ENCODE measurements at regions not wholly inside any gene's neighbourhood (a gene's known extent, or its start where the extent isn't known, plus 50 kb on each side); places are given as distances from the start of the nearest gene placed in this dataset.
"Not testable (repeated sequence)": the region's sequence is repeated elsewhere in the genome, so short reads cannot be mapped to it uniquely, and the experiment has no call there.

GRCh38 chr13:52324831-52325230, 81.1 kb downstream of the THSD1 start:
- not testable (repeated sequence) for DNase-seq

- DNase-seq, result no peak
Observed at GRCh38 chr13:52319876-52320275, 86.1 kb downstream of the THSD1 start.

- DNase-seq, result not testable (repeated sequence)
Observed at GRCh38 chr13:52309833-52310232, 96.1 kb downstream of the THSD1 start.

GRCh38 chr13:52306336-52306735, 99.6 kb downstream of the THSD1 start:
- DNase-seq, result not testable (repeated sequence)

GRCh38 chr13:52303098-52303497, 102.9 kb downstream of the THSD1 start:
- DNase-seq, result not testable (repeated sequence)

GRCh38 chr13:52302688-52303087, 103.3 kb downstream of the THSD1 start:
- not testable (repeated sequence) for DNase-seq

- not testable (repeated sequence) for DNase-seq
Observed at GRCh38 chr13:52301810-52302400, 104.1 kb downstream of the THSD1 start.

- not testable (repeated sequence) for DNase-seq
Observed at GRCh38 chr13:52298079-52298661, 107.8 kb downstream of the THSD1 start.

GRCh38 chr13:52288891-52289290, 117.1 kb downstream of the THSD1 start:
- not testable (repeated sequence) for DNase-seq

- not testable (repeated sequence) for DNase-seq
Observed at GRCh38 chr13:52281387-52281786, 122.0 kb upstream of the NEK3 start.

- DNase-seq, result not testable (repeated sequence)
Observed at GRCh38 chr13:52279408-52279807, 120.0 kb upstream of the NEK3 start.

- not testable (repeated sequence) for DNase-seq
Observed at GRCh38 chr13:52254299-52254698, 94.9 kb upstream of the NEK3 start.

- DNase-seq, result not testable (repeated sequence)
Observed at GRCh38 chr13:52240752-52241151, 81.4 kb upstream of the NEK3 start.

- peak; percentile 43 for DNase-seq
Observed at GRCh38 chr13:52235900-52236595, 76.7 kb upstream of the NEK3 start.

GRCh38 chr13:52234928-52235327, 75.5 kb upstream of the NEK3 start:
- DNase-seq, result not testable (repeated sequence)

- DNase-seq, result not testable (repeated sequence)
Observed at GRCh38 chr13:52223063-52223462, 63.7 kb upstream of the NEK3 start.

GRCh38 chr13:52213920-52214319, 54.5 kb upstream of the NEK3 start:
- DNase-seq, result not testable (repeated sequence)

GRCh38 chr13:52212886-52213285, 53.5 kb upstream of the NEK3 start:
- DNase-seq, result not testable (repeated sequence)

- not testable (repeated sequence) for DNase-seq
Observed at GRCh38 chr13:52211416-52211776, 52.0 kb upstream of the NEK3 start.

GRCh38 chr13:52210564-52211415, 51.4 kb upstream of the NEK3 start:
- not testable (repeated sequence) for DNase-seq
